Activated CD4-positive, alpha-beta T cell treated with anti-CD3 and anti-CD28 coated beads, Interleukin-2, amount 10 ng/mL, durations not matched to agents 7 days and 5 days (primary cell): ENCODE measurements at regions not wholly inside any gene's neighbourhood (a gene's known extent, or its start where the extent isn't known, plus 50 kb on each side); places are given as distances from the start of the nearest gene placed in this dataset.
"Not testable (repeated sequence)": the region's sequence is repeated elsewhere in the genome, so short reads cannot be mapped to it uniquely, and the experiment has no call there.

Experiments
- CTCF ChIA-PET: fragments of 350-600 bp; sonication (Branson Sonifier 250); formaldehyde crosslinking; loops from one replicate; lab custom pipeline; 2021; ENCODE audit warnings: antibody characterized with exemption; lab: Charles Lee
- POLR2A ChIA-PET: fragments of 350-600 bp; sonication (Branson Sonifier 250); formaldehyde crosslinking; loops from one replicate; lab custom pipeline; 2021; ENCODE audit warnings: antibody characterized with exemption; lab: Charles Lee
- DNase-seq: peaks from one replicate; pipeline ENCODE4 v3.0.0-alpha.2; 2020
- H3K27ac Mint-ChIP-seq: one replicate; pipeline ENCODE4 v1.8.0; 2021; ENCODE audit warnings: mild to moderate bottlenecking, moderate library complexity, mixed read lengths
- H3K27me3 Mint-ChIP-seq: one replicate; pipeline ENCODE4 v1.8.0; 2021; ENCODE audit warnings: mixed read lengths
- H3K36me3 Mint-ChIP-seq: one replicate; pipeline ENCODE4 v1.8.0; 2021; ENCODE audit warnings: low read depth, mixed read lengths
- H3K4me1 Mint-ChIP-seq: one replicate; pipeline ENCODE4 v1.8.0; 2021; ENCODE audit warnings: mixed read lengths
- H3K4me3 Mint-ChIP-seq: one replicate; pipeline ENCODE4 v1.8.0; 2021; ENCODE audit warnings: mild to moderate bottlenecking, moderate library complexity, mixed read lengths
- H3K9me3 Mint-ChIP-seq: one replicate; pipeline ENCODE4 v1.8.0; 2021; ENCODE audit warnings: mixed read lengths

GRCh38 chr5:1638658-1639400, 115.1 kb upstream of the LPCAT1 start:
- H3K27ac Mint-ChIP-seq: no peak overlapping the region
- no peaks in the 10 kb centered on the region for H3K36me3 Mint-ChIP-seq
- H3K27me3 Mint-ChIP-seq: peaks cover 12% of the 10 kb centered on the region
- ChIA-PET POLR2A (no interaction called here), CTCF (no interaction called here)
- DNase-seq: no peak
- no peak overlapping the region for H3K4me3 Mint-ChIP-seq
- H3K9me3 Mint-ChIP-seq: no peaks in the 10 kb centered on the region
- peaks cover 19% of the 10 kb centered on the region for H3K4me1 Mint-ChIP-seq

GRCh38 chr5:1637639-1638481, 114.1 kb upstream of the LPCAT1 start:
- DNase-seq: no peak
- H3K27me3 Mint-ChIP-seq: peaks cover 5% of the 10 kb centered on the region
- no peaks in the 10 kb centered on the region for H3K36me3 Mint-ChIP-seq
- H3K27ac Mint-ChIP-seq: no peak overlapping the region
- no peak overlapping the region for H3K4me3 Mint-ChIP-seq
- H3K9me3 Mint-ChIP-seq: no peaks in the 10 kb centered on the region
- ChIA-PET POLR2A (no interaction called here), CTCF (no interaction called here)
- peaks cover 20% of the 10 kb centered on the region for H3K4me1 Mint-ChIP-seq

- Mint-ChIP-seq H3K27ac (no peak overlapping the region), H3K27me3 (peaks cover 4% of the 10 kb centered on the region), H3K4me1 (peaks cover 26% of the 10 kb centered on the region), H3K9me3 (no peaks in the 10 kb centered on the region), H3K36me3 (no peaks in the 10 kb centered on the region), H3K4me3 (no peak overlapping the region)
- POLR2A ChIA-PET: no interaction called here
- CTCF ChIA-PET: no interaction called here
- no peak for DNase-seq
These were observed 113.3 kb upstream of the LPCAT1 start for GRCh38 chr5:1636981-1637638.

GRCh38 chr5:1636208-1636770, 112.5 kb upstream of the LPCAT1 start:
- H3K27me3 Mint-ChIP-seq, H3K4me3 Mint-ChIP-seq, CTCF ChIA-PET, POLR2A ChIA-PET, H3K27ac Mint-ChIP-seq, DNase-seq, H3K9me3 Mint-ChIP-seq, H3K36me3 Mint-ChIP-seq: not testable (repeated sequence)
- H3K4me1 Mint-ChIP-seq: peaks cover 28% of the 10 kb centered on the region

- POLR2A ChIA-PET, CTCF ChIA-PET, H3K9me3 Mint-ChIP-seq, H3K27me3 Mint-ChIP-seq, H3K36me3 Mint-ChIP-seq, DNase-seq: not testable (repeated sequence)
- Mint-ChIP-seq H3K4me3 (peak overlapping the region; percentile 54), H3K27ac (peak overlapping the region; percentile 70), H3K4me1 (peaks cover 30% of the 10 kb centered on the region)
These were observed 111.7 kb upstream of the LPCAT1 start for GRCh38 chr5:1635477-1635876.

GRCh38 chr5:1634337-1634661, 110.5 kb upstream of the LPCAT1 start:
- CTCF ChIA-PET: interaction anchor here (1.3 to 1.9 kb wide), 2 partner anchors 11 to 254 kb away, joined by 5 to 7 read pairs; no protein-coding TSS in a partner anchor

GRCh38 chr5:1633605-1634336, 110.0 kb upstream of the LPCAT1 start:
- Mint-ChIP-seq H3K4me3 (peak overlapping the region; percentile 92), H3K9me3 (no peaks in the 10 kb centered on the region), H3K36me3 (peaks cover 5% of the 10 kb centered on the region), H3K4me1 (peaks cover 30% of the 10 kb centered on the region), H3K27me3 (no peaks in the 10 kb centered on the region), H3K27ac (peak overlapping the region; percentile 94)
- DNase-seq: peak; percentile 73
- ChIA-PET CTCF (interaction anchor here (0.6 to 1.9 kb wide), 3 partner anchors 11 to 253 kb away, joined by 3 to 7 read pairs (median 5); no protein-coding TSS in a partner anchor), POLR2A (no interaction called here)

More at GRCh38 chr5:1634337-1634661, 110.5 kb upstream of the LPCAT1 start:
- H3K4me1 Mint-ChIP-seq: peaks cover 30% of the 10 kb centered on the region
- POLR2A ChIA-PET: no interaction called here
- no peaks in the 10 kb centered on the region for H3K27me3 Mint-ChIP-seq
- no peaks in the 10 kb centered on the region for H3K9me3 Mint-ChIP-seq
- peaks cover 5% of the 10 kb centered on the region for H3K36me3 Mint-ChIP-seq
- H3K4me3 Mint-ChIP-seq: peak overlapping the region; percentile 92
- no peak for DNase-seq
- H3K27ac Mint-ChIP-seq: peak overlapping the region; percentile 94

GRCh38 chr5:1631004-1631403, 107.2 kb upstream of the LPCAT1 start:
- not testable (repeated sequence) for DNase-seq

GRCh38 chr5:1626397-1626796, 102.6 kb upstream of the LPCAT1 start:
- POLR2A ChIA-PET, H3K27me3 Mint-ChIP-seq, H3K9me3 Mint-ChIP-seq, H3K4me3 Mint-ChIP-seq, H3K4me1 Mint-ChIP-seq, H3K36me3 Mint-ChIP-seq, H3K27ac Mint-ChIP-seq, DNase-seq, CTCF ChIA-PET: not testable (repeated sequence)

More at GRCh38 chr5:1631004-1631403, 107.2 kb upstream of the LPCAT1 start:
- peaks cover 30% of the 10 kb centered on the region for H3K4me1 Mint-ChIP-seq
- POLR2A ChIA-PET, H3K27ac Mint-ChIP-seq, H3K4me3 Mint-ChIP-seq, H3K27me3 Mint-ChIP-seq, CTCF ChIA-PET, H3K36me3 Mint-ChIP-seq, H3K9me3 Mint-ChIP-seq: not testable (repeated sequence)

- CTCF ChIA-PET: interaction anchor here (0.6 to 1.7 kb wide), 2 partner anchors 25 to 557 kb away, joined by 4 to 8 read pairs; no protein-coding TSS in a partner anchor
- H3K36me3 Mint-ChIP-seq, H3K4me3 Mint-ChIP-seq, DNase-seq, H3K4me1 Mint-ChIP-seq, POLR2A ChIA-PET, H3K9me3 Mint-ChIP-seq, H3K27ac Mint-ChIP-seq, H3K27me3 Mint-ChIP-seq: not testable (repeated sequence)
These were observed 95.8 kb upstream of the LPCAT1 start for GRCh38 chr5:1619531-1619930.

GRCh38 chr5:1618296-1618865, 94.6 kb upstream of the LPCAT1 start:
- POLR2A ChIA-PET, H3K4me1 Mint-ChIP-seq, H3K4me3 Mint-ChIP-seq, DNase-seq, H3K36me3 Mint-ChIP-seq, H3K27me3 Mint-ChIP-seq, H3K27ac Mint-ChIP-seq, H3K9me3 Mint-ChIP-seq: not testable (repeated sequence)
- CTCF ChIA-PET: interaction anchor here (0.6 to 0.7 kb wide), 2 partner anchors 19 to 245 kb away, joined by 3 read pairs; no protein-coding TSS in a partner anchor

GRCh38 chr5:1617236-1617755, 93.5 kb upstream of the LPCAT1 start:
- POLR2A ChIA-PET, H3K4me1 Mint-ChIP-seq, H3K4me3 Mint-ChIP-seq, H3K27me3 Mint-ChIP-seq, H3K9me3 Mint-ChIP-seq, H3K36me3 Mint-ChIP-seq, H3K27ac Mint-ChIP-seq, DNase-seq: not testable (repeated sequence)
- CTCF ChIA-PET: interaction anchor here (0.7 kb wide), 1 partner anchor 62 kb away, joined by 3 read pairs; no protein-coding TSS in a partner anchor
